IPS DF 19.7 (cell line): ENCODE measurements at regions not wholly inside any gene's neighbourhood (a gene's known extent, or its start where the extent isn't known, plus 50 kb on each side); places are given as distances from the start of the nearest gene placed in this dataset.
A peak's percentile ranks its signal among the peaks of the same experiment; 100 is the strongest.

ENCODE experiments used
- DNase-seq: peaks from one replicate; pipeline ENCODE4 v3.0.0-alpha.2; 2013; ENCODE audit warnings: low read depth, low spot score

DNA sequence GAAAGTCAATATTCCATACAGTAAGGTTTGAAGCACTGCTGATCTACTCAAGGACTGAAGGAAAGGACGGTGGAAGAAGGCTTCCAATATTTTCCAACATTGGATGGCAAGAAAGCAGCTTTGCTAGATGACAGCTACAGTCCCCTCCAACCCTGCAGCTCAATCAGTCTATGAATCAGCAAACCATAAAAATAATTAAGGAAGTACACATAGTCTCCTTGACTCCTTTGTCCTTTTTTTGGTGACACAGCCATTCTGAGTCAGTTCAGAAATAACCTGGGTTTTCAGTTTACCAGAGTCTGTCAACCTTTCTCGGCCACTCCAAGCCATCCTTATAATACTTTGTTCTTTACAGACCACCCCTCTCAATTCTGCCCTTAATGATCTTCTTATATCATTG lies 232.5 kb downstream of the IBTK start:
- no peak for DNase-seq

DNA sequence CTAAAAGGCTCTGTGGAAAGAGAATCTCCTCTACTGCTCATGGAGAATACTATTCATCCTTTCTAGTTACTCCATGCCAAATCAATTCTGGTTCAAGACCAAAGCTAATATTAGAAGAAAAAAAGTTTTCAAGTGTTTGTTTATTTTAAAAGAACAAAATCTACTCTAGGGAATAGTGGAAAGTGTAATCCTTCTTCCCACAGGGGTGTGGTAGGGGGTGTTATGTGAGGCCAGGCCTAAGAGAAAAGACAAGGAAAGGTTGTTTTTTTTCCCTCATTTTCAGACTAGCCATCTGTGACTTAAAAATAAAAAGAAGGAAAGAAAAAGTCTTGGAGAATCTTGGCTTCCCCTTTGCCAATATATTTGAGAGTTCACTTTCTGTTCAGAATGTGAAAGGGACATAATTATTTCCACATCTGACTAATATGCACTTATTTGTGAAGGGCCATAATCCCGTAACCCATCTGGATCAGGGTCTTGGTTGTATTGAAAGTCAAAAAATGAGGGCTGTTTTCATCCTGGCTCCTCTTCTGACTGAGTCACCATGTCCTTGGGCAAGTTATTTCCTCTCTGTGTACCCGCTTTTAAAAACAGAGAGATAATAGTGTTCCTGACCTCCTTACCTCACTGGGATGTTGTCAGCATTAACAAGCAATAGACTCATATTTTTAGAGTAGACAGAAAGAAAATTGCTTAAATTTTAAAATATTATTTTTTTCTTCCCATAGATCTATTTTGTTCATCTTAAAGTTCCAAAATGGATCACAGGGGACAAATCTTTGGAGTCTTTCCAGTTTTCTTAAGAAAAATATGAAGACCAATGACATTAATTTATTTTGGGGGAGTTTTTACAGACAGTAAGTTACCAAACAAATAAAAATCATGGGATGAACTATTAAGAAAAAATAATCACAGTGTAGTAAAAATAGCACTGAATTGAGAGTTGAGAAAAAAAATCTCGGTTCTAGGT lies 233.7 kb downstream of the IBTK start:
- DNase-seq, result no peak

DNA sequence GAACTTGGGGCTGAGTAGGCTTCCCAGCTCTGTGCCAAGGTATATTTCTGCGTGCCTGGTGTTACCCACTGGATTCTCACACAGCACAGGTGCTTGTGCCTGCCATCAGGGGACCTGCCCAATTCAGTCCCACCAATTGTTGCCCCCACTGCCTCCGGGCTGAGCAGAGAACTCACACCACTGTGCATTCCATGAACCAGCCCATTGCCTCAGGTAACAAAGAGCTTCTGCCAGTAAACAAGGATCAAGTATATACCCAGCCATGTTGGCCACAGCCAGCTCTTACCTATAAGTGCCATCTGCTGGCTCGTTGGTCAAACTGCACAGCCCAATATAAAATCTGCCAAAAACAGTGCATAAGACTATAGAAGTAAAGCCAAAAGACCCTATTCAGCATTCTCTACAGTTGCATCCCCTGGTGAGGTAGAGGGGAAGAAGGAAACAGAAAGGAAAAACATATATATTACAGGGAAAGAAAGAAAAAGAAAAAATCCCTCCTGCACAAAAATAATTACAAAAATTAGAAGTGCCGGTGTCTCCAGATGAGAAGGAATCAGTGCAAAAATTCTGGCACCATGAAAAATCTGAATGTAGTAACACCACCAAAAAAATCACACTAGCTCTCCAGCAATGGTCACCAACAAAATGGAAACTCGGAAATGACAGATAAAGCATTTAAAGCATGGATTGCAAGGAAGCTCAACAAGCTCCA lies 241.4 kb downstream of the IBTK start:
- peak; percentile 7 for DNase-seq

GRCh38 chr6:82000551-82000950 lies 247.0 kb downstream of the IBTK start:
- DNase-seq, result no peak

- no peak for DNase-seq
These were observed 247.3 kb upstream of the TENT5A start for GRCh38 chr6:81999826-82000225.

DNA sequence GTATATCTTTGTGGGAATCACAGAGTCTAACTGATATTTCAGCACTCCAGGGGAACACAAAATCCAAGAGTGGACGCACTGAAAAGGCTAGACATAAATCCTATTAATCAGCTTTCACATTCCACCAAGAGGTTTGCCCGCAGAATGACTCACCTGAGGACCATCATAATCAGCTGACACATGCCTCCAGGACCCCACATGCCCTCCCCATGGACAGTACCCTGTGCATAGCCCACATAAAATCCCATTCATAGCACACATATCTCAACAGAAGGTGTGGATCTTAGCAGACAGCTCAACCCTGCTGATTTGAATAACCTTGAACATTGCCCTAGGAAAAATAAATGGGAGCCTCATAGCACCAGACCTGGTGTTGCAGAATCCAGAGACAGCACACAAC lies 246.8 kb upstream of the TENT5A start:
- no peak for DNase-seq

- DNase-seq, result no peak
These were observed 246.0 kb upstream of the TENT5A start for GRCh38 chr6:81998432-81998831.

DNA sequence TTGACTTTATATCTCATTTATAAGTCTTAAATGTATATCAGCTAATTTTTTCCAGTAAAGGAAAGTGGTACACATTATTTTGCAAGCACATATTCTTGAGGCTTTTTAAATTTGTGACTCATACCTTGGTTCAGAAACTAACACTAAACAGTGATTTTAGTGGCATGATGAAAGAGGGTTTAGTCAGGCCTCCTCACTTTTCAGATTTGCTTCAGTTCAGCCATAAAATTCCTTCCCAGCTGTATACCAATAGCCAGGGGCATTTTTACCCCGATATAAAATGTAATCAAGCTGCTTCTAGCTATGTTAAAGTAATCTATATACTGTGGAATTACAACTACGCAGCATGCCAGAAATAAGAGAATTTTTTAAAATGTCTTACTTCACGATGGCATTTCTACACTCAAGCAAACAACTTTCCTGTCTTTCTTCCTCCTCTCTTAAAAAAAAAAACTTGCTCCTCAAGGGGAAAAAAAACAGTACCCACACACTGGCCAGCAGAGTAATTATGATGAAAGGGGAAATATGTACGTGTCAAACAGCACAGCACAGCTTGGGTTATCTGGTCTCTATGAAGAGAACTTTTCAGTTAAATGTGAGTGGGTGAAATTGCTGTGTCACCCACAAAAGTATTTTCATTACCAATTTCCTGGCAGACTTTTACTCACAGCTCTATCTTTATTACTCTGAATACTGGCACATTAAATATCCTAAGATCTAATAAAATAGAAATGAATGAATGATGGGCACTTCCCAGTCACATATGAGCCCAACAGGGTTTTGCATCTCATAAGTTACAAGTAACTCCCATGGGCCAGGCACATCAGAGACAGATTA lies 244.8 kb upstream of the TENT5A start:
- no peak for DNase-seq

- DNase-seq, result no peak
These were observed 243.9 kb upstream of the TENT5A start for GRCh38 chr6:81996414-81996813.

DNA sequence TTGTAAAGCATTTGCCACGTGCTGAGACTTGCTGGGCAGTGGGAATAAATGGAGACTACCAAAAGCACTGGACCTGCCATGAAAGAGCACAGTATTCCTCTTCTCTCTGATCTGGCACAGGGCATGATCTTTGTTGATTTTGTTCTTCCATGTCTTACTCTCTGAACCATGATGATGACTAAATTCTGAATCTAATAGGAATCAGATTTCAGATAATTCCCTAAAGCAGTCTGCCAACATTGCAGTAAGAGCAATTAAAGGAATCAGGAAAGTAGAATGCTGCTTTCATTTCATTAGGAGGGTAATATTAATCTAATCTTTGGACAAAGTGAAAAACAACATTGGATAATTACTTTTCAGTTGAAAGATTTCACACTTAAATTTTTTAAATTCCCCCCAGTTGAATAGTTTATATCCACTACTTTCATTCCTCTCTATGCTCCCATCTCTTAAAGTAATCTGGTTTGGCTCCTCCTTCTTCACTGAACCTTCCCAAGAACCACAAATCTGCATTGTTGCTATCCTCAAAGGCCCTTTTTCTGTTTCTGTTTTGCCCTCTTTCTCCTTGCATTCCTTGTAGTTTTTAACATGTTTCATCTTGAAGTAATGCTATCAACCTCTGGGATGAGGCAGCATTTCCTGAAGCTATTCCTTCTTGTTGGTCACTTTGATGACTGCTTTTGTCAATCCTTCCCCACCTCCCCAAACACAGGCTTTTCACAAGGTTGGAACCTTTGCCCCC lies 243.2 kb upstream of the TENT5A start:
- DNase-seq, result no peak

- no peak for DNase-seq
These were observed 236.4 kb upstream of the TENT5A start for GRCh38 chr6:81988871-81989270.

DNA sequence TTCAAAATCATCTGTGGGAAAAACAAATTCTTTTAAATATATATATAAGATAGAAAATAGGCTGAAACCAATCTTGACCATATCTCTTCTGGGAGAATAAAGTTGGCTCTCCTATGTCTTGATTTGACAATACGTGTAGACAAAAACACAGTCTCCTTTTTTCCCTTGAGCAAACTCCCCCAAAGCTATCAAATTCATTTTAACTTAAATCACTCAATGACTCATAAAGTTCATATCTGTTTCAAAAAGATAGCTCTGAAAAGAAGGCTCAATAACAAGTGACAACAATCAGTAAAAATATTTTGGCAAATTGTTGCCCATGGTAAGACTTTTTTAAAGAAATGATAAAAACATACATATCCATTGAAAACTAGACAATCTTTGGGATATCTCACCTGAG lies 236.0 kb upstream of the TENT5A start:
- no peak for DNase-seq

DNA sequence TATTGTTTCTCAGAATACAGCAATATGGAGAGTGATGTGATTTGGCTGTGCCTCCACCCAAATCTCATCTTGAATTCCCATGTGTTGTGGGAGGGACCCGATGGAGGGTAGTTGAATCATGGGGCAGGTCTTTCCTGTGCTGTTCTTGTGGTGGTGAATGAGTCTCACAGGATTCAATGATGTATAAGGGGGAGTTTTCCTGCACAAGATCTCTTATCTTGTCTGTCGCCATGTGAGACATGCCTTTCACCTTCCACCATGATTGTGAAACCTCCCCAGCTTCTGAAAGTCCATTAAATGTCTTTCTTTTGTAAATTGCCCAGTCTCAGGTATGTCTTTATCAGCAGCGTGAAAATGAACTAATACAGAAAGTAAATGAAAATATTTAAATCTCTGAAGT lies 234.8 kb upstream of the TENT5A start:
- DNase-seq, result no peak

DNA sequence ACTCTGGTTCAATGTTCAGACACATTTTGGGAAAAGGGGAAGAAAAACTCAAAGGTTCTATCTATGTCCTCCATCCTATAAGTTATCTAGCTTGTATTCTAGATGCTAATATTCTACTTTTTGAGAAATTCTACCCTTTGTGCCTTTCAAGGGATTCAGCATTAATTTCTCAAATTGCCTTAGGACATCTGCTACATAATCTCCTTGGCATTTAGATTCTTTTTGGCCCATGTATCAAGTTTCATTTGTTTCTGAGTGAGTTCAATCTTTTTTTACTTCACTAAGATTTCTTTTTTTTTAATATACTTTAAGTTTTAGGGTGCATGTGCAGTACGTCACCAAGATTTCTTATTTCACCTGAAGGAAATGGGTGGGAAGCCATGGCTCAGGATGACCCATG lies 232.7 kb upstream of the TENT5A start:
- DNase-seq, result no peak

DNA sequence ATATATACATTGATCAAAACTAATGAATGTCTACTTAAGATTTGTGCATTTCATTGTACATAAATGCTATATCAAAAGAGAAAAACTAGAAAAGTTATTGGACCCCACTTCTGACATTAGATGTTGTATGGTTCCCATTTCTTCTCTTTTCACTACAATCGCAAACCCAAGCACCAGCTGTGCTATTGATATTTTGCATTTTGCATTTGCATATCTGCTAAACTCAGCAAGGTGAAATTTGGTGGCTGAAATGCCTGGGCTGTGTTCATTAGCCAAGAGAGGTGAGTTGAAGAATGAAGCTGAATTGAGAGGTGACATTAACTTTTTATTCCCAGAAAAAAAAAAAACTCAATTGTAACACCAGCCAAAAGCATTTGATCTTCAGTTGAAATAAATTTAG lies 232.1 kb upstream of the TENT5A start:
- no peak for DNase-seq

- no peak for DNase-seq
These were observed 229.3 kb upstream of the TENT5A start for GRCh38 chr6:81981812-81982211.

DNA sequence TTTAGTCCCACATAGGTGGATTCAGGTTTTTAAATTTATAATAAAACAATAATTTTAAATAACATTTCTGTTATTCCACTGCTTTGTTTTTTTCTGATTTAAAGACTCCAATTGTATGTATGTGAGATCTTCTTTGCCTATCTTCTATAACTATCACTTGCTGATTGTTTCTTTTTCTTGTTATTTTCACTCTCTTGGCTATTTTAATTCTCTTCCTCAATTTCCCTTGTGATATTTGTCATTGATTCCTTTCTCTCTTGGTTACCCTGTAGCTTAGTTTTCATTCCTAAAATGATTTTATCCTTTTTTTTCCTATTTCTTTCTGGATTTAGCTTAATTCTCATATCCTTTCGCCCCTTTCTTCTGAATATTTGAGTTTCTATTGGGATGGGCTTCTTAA lies 227.3 kb upstream of the TENT5A start:
- DNase-seq, result no peak

- no peak for DNase-seq
These were observed 226.8 kb upstream of the TENT5A start for GRCh38 chr6:81979329-81979728.

- no peak for DNase-seq
These were observed 225.7 kb upstream of the TENT5A start for GRCh38 chr6:81978230-81978629.

- no peak for DNase-seq
These were observed 225.0 kb upstream of the TENT5A start for GRCh38 chr6:81977486-81977885.

- peak; percentile 20 for DNase-seq
These were observed 217.3 kb upstream of the TENT5A start for GRCh38 chr6:81969814-81970213.
